ENCODE measurements at regions not wholly inside any gene's neighbourhood (a gene's known extent, or its start where the extent isn't known, plus 50 kb on each side); places are given as distances from the start of the nearest gene placed in this dataset.
"Not testable (repeated sequence)": the region's sequence is repeated elsewhere in the genome, so short reads cannot be mapped to it uniquely, and the experiment has no call there.

- WGBS = 63% methylated on average over 3 of the region's 3 CpGs
- Histone ChIP-seq H3K4me1 (peaks cover 18% of the 10 kb centered on the region), H3K27me3 (no peaks in the 10 kb centered on the region), H3K4me3 (no peak overlapping the region), H3K9me3 (no peaks in the 10 kb centered on the region), H3K36me3 (no peaks in the 10 kb centered on the region), H3K27ac (no peak overlapping the region)
- TF ChIP-seq POLR2AphosphoS5 (IDR thresholded peaks at IDR 0.05) (no peak), CTCF (IDR thresholded peaks at IDR 0.05) (no peak), POLR2A (IDR thresholded peaks at IDR 0.05) (no peak), EP300 (IDR thresholded peaks at IDR 0.05) (no peak)
- DNase-seq (ENCODE audit: low spot score in 2 of 2) = no peak
Measured at GRCh38 chr2:63741884-63742579, 99.7 kb upstream of the UGP2 start.

- H3K27ac ChIP-seq = no peak overlapping the region
- no peak for TF ChIP-seq CTCF (IDR thresholded peaks at IDR 0.05)
- no peak for TF ChIP-seq EP300 (IDR thresholded peaks at IDR 0.05)
- TF ChIP-seq POLR2AphosphoS5 (IDR thresholded peaks at IDR 0.05) = no peak
- TF ChIP-seq POLR2A (IDR thresholded peaks at IDR 0.05) = no peak
- peaks cover 13% of the 10 kb centered on the region for H3K4me1 ChIP-seq
- no peak for DNase-seq (ENCODE audit: low spot score in 2 of 2)
- no peak overlapping the region for H3K4me3 ChIP-seq
- H3K27me3 ChIP-seq = no peaks in the 10 kb centered on the region
- no peaks in the 10 kb centered on the region for H3K9me3 ChIP-seq
- no peaks in the 10 kb centered on the region for H3K36me3 ChIP-seq
- WGBS = 79% methylated on average over 5 of the region's 5 CpGs
Measured at GRCh38 chr2:63742580-63742976, 99.1 kb upstream of the UGP2 start.

GRCh38 chr2:63743170-63743981 is 98.3 kb upstream of the UGP2 start:
- WGBS = 89% methylated on average over 2 of the region's 2 CpGs
- H3K27me3 ChIP-seq = no peaks in the 10 kb centered on the region
- no peak overlapping the region for H3K27ac ChIP-seq
- no peak for TF ChIP-seq POLR2A (IDR thresholded peaks at IDR 0.05)
- TF ChIP-seq EP300 (IDR thresholded peaks at IDR 0.05) = no peak
- no peak for TF ChIP-seq CTCF (IDR thresholded peaks at IDR 0.05)
- no peak for TF ChIP-seq POLR2AphosphoS5 (IDR thresholded peaks at IDR 0.05)
- no peak for DNase-seq (ENCODE audit: low spot score in 2 of 2)
- no peak overlapping the region for H3K4me3 ChIP-seq
- H3K9me3 ChIP-seq = no peaks in the 10 kb centered on the region
- peaks cover 9% of the 10 kb centered on the region for H3K4me1 ChIP-seq
- H3K36me3 ChIP-seq = no peaks in the 10 kb centered on the region

GRCh38 chr2:63743982-63744966 is 97.4 kb upstream of the UGP2 start:
- 61% methylated on average over 6 of the region's 6 CpGs for WGBS

GRCh38 chr2:63746548-63746947 is 95.1 kb upstream of the UGP2 start:
- not testable (repeated sequence) for H3K27ac ChIP-seq; H3K9me3 ChIP-seq; H3K4me1 ChIP-seq; H3K4me3 ChIP-seq; DNase-seq (ENCODE audit: low spot score in 2 of 2); H3K27me3 ChIP-seq; H3K36me3 ChIP-seq
- WGBS = 89% methylated on average over 8 of the region's 8 CpGs

More at GRCh38 chr2:63743982-63744966, 97.4 kb upstream of the UGP2 start:
- DNase-seq (ENCODE audit: low spot score in 2 of 2) = no peak
- Histone ChIP-seq H3K4me1 (peaks cover 9% of the 10 kb centered on the region), H3K4me3 (no peak overlapping the region), H3K9me3 (no peaks in the 10 kb centered on the region), H3K27me3 (no peaks in the 10 kb centered on the region), H3K27ac (no peak overlapping the region), H3K36me3 (no peaks in the 10 kb centered on the region)
- no peak for TF ChIP-seq CTCF (IDR thresholded peaks at IDR 0.05)
- no peak for TF ChIP-seq POLR2A (IDR thresholded peaks at IDR 0.05)
- no peak for TF ChIP-seq POLR2AphosphoS5 (IDR thresholded peaks at IDR 0.05)
- TF ChIP-seq EP300 (IDR thresholded peaks at IDR 0.05) = no peak

All from suprapubic skin (tissue), 4 donors.